Psoas muscle (tissue), 7 donors: ENCODE measurements at regions not wholly inside any gene's neighbourhood (a gene's known extent, or its start where the extent isn't known, plus 50 kb on each side); places are given as distances from the start of the nearest gene placed in this dataset.

Experiments used
- ATAC-seq, 4 donors: fragments of 200-7000 bp; cut with Tn5 transposase; one replicate each; pipeline ENCODE4 v1.9.1; 2020; ENCODE audit warnings: moderate library complexity in 3 of 4, mild to moderate bottlenecking in 2 of 4
- DNase-seq, 2 donors: peaks; one replicate each; pipeline ENCODE4 v3.0.0-alpha.2; 2020
- H3K27ac ChIP-seq: fragments of 200-600 bp; one replicate; pipeline ENCODE4 v1.8.0; 2022
- H3K27me3 ChIP-seq, 3 donors: fragments of 200-600 bp in 1 of 3; one replicate each; pipeline versions ENCODE4 v1.6.1 to v1.8.0; 2013 to 2022; ENCODE audit warnings: low read length in 2 of 3, mild to moderate bottlenecking in 2 of 3, moderate library complexity in 1 of 3; ENCODE audit not compliant: insufficient read depth in 3 of 3
- H3K36me3 ChIP-seq, 2 donors: fragments of 200-600 bp in 1 of 2; one replicate each; pipeline versions ENCODE4 v1.6.1 to v1.8.0; 2013 to 2022; ENCODE audit warnings: low read depth in 1 of 2, mild to moderate bottlenecking in 1 of 2, moderate library complexity in 1 of 2; ENCODE audit not compliant: insufficient read depth in 1 of 2
- H3K4me1 ChIP-seq: fragments of 200-600 bp; one replicate; pipeline ENCODE4 v1.8.0; 2022
- H3K4me3 ChIP-seq: fragments of 200-600 bp; one replicate; pipeline ENCODE4 v1.8.0; 2022; ENCODE audit warnings: mild to moderate bottlenecking
- H3K9me3 ChIP-seq: fragments of 200-600 bp; one replicate; pipeline ENCODE4 v1.8.0; 2022
- WGBS, 3 donors: extraction: QIAGEN DNeasy Blood & Tissue Kit; methylation state at CpG; one replicate each; pipeline versions ENCODE4 v1.1.6 to v1.1.7; 2013; 5-methylcytosine and 5-hydroxymethylcytosine counted together
- intact Hi-C, 2 donors: fragments of 100-400 bp; cut with DNase I; formaldehyde crosslinking; loops; one replicate each; pipeline versions ENCODE4 v1.11.0 to v1.14.2; 2022
- TF ChIP-seq, protein P1 (sequence below): fragments of 200-600 bp; IDR thresholded peaks from one replicate; pipeline ENCODE4 v1.8.0; 2022; ENCODE audit warnings: antibody characterized with exemption
- donor health status: healthy with polysubstance abuse.
- donor health status: DM: no; HTN: no; CAD: no; lungs with moderate emphysema.
- donor health status: Bipolar disorder and iron deficiency.
- donor health status: healthy.
- donor health status: DM: yes; HTN: yes; CAD: no.
- donor health status: DM: no; HTN: no; CAD: no.
- donor health status: DM: yes; HTN: yes; CAD: no.

DNA sequence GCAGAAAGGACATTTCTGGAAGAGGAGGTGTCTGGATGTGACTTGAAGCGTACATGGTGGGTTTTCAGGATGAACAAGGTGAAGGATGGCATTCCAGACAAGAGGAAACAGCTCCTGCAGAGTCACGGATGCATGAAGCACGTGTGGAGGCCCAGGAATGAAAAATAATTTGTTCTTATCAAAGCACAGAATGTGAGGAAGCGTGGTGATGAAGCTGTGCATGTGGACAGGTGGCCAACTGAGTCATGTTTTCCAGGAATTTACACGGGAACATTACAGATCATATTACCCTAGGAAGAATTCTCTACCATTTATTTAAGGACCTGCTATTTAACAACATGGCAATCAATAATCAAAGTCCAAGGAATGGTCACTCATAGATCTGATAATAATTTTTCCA lies 413.2 kb upstream of the KLF6 start:
- Histone ChIP-seq H3K4me1 (peaks cover 26% of the 10 kb centered on the region), H3K9me3 (no peaks in the 10 kb centered on the region), H3K4me3 (no peak overlapping the region), H3K27ac (peak overlapping the region; percentile 42), H3K36me3 (no peaks in the 10 kb centered on the region), H3K27me3 (no peaks in the 10 kb centered on the region)
- 58 to 65% (median 58%) methylated on average over 5 of the region's 5 CpGs for WGBS, 3 donors
- TF ChIP-seq, protein P1, sequence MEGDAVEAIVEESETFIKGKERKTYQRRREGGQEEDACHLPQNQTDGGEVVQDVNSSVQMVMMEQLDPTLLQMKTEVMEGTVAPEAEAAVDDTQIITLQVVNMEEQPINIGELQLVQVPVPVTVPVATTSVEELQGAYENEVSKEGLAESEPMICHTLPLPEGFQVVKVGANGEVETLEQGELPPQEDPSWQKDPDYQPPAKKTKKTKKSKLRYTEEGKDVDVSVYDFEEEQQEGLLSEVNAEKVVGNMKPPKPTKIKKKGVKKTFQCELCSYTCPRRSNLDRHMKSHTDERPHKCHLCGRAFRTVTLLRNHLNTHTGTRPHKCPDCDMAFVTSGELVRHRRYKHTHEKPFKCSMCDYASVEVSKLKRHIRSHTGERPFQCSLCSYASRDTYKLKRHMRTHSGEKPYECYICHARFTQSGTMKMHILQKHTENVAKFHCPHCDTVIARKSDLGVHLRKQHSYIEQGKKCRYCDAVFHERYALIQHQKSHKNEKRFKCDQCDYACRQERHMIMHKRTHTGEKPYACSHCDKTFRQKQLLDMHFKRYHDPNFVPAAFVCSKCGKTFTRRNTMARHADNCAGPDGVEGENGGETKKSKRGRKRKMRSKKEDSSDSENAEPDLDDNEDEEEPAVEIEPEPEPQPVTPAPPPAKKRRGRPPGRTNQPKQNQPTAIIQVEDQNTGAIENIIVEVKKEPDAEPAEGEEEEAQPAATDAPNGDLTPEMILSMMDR, result no peak
- DNase-seq (no peak), ATAC-seq (no peak)
- intact Hi-C loops, result no loop called here

DNA sequence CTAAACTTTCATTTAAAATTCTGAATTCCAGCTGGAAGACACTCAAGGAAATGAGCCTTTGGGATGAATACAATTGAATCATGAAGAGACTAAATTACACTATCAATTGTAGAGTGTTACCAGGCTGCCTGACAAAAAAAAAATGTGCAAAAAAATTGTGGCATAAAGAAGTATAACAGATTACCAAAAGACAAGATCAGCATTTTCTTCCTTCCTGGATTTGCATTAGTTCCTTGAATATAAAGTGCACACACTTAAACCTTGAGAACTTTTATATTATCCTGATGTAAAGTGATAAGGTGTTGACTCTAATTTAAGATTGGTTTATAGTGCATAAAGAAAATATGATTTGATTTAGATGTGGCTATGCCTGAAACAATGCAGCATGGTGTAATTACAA lies 412.7 kb upstream of the KLF6 start:
- no peak for DNase-seq
- ATAC-seq, result no peak
- Histone ChIP-seq H3K27ac (peak overlapping the region; percentile 42), H3K9me3 (no peaks in the 10 kb centered on the region), H3K4me3 (no peak overlapping the region), H3K27me3 (no peaks in the 10 kb centered on the region), H3K4me1 (peaks cover 26% of the 10 kb centered on the region), H3K36me3 (no peaks in the 10 kb centered on the region)
- TF ChIP-seq, protein P1, result no peak
- intact Hi-C loops, result no loop called here

GRCh38 chr10:4196771-4197390 lies 411.9 kb upstream of the KLF6 start:
- intact Hi-C loops, result no loop called here
- Histone ChIP-seq H3K4me3 (no peak overlapping the region), H3K4me1 (peaks cover 26% of the 10 kb centered on the region), H3K9me3 (no peaks in the 10 kb centered on the region), H3K27me3 (no peaks in the 10 kb centered on the region), H3K36me3 (no peaks in the 10 kb centered on the region), H3K27ac (peak overlapping the region; percentile 42)
- no peak for DNase-seq
- peak; percentile 54 to 89 (median 82) for ATAC-seq
- TF ChIP-seq, protein P1, result no peak
- WGBS, 3 donors, result 2 to 14% (median 8%) methylated on average over 2 of the region's 2 CpGs

GRCh38 chr10:4196183-4196582 lies 411.2 kb upstream of the KLF6 start:
- H3K27me3 ChIP-seq, result no peaks in the 10 kb centered on the region
- no peaks in the 10 kb centered on the region for H3K36me3 ChIP-seq
- H3K27ac ChIP-seq, result peak overlapping the region; percentile 42
- ATAC-seq (no peak), DNase-seq (no peak)
- H3K9me3 ChIP-seq, result no peaks in the 10 kb centered on the region
- intact Hi-C loops, result no loop called here
- TF ChIP-seq, protein P1, result no peak
- H3K4me3 ChIP-seq, result no peak overlapping the region
- peaks cover 26% of the 10 kb centered on the region for H3K4me1 ChIP-seq
- WGBS, 3 donors, result 69 to 84% (median 69%) methylated on average over 3 of the region's 3 CpGs

DNA sequence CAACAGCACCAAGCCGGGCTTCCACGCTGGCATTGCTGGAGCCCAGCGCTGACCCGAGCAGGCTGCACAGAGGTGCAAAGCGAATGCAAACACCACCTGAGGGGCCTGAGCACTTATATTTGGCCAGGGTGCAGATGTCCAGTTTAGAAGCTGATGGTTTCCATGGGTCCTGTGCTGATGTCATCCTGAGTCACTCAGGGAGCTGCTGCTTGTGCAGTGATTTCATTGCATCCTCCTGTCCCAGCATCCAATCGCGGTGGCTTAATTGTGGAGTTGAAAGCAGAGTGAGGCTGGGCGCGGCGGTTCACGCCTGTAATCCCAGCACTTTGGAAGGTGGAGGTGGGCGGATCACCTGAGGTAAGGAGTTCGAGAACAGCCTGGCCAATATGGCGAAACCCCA lies 410.2 kb upstream of the KLF6 start:
- TF ChIP-seq, protein P1, result no peak
- DNase-seq (no peak), ATAC-seq (peak in 1 of 4 donors; percentile 20)
- Histone ChIP-seq H3K27ac (no peak overlapping the region), H3K36me3 (no peaks in the 10 kb centered on the region), H3K9me3 (no peaks in the 10 kb centered on the region), H3K27me3 (no peaks in the 10 kb centered on the region), H3K4me1 (peaks cover 26% of the 10 kb centered on the region), H3K4me3 (no peak overlapping the region)
- intact Hi-C loops, result no loop called here
- WGBS, 3 donors, result 97 to 98% (median 97%) methylated on average over 14 of the region's 14 CpGs
